DOHH2 (cell line): ENCODE measurements at regions not wholly inside any gene's neighbourhood (a gene's known extent, or its start where the extent isn't known, plus 50 kb on each side); places are given as distances from the start of the nearest gene placed in this dataset.

ENCODE experiments used
- CTCF ChIP-seq: fragments of 200-600 bp; sonication (generic); IDR thresholded peaks from one replicate; pipeline ENCODE4 v1.5.1; 2014; ENCODE audit warnings: antibody characterized with exemption, mild to moderate bottlenecking, low read depth, low read length; ENCODE audit not compliant: poor library complexity, severe bottlenecking
- EZH2phosphoT487 ChIP-seq: fragments of 200-600 bp; sonication (generic); IDR thresholded peaks from 2 replicates; pipeline ENCODE4 v1.6.1; 2017; ENCODE audit warnings: borderline replicate concordance, mild to moderate bottlenecking, antibody characterized with exemption, low read length, moderate library complexity, mixed read lengths

- no peak for TF ChIP-seq CTCF
- no peak for TF ChIP-seq EZH2phosphoT487
Observed at GRCh38 chr2:181243319-181243718, 213.9 kb upstream of the ITGA4 start.
